ENCODE measurements at regions not wholly inside any gene's neighbourhood (a gene's known extent, or its start where the extent isn't known, plus 50 kb on each side); places are given as distances from the start of the nearest gene placed in this dataset.

GRCh38 chr6:139523986-139524385, 149.5 kb upstream of the CITED2 start:
- H3K9me2 ChIP-seq (ENCODE audit: low read depth, low read length), result no peaks in the 10 kb centered on the region
- no peaks in the 10 kb centered on the region for H3K36me3 ChIP-seq (ENCODE audit: insufficient read depth, low read length)
- H3K4me1 ChIP-seq (ENCODE audit: insufficient read depth, low read length, severe bottlenecking), result no peaks in the 10 kb centered on the region
- H3K27me3 ChIP-seq (ENCODE audit: insufficient read depth, low read length), result no peaks in the 10 kb centered on the region
- no peak overlapping the region for H3K9ac ChIP-seq (ENCODE audit: low read length)
- H2AFZ ChIP-seq (ENCODE audit: low read length), result no peak overlapping the region
- no peak overlapping the region for H3K4me2 ChIP-seq (ENCODE audit: low read length)
- TF ChIP-seq CTCF (IDR thresholded peaks at IDR 0.05; ENCODE audit: low read length) (no peak), EZH2 (IDR thresholded peaks at IDR 0.05; ENCODE audit: borderline replicate concordance, low read length) (no peak)
- H3K9me3 ChIP-seq (ENCODE audit: low read length), result no peaks in the 10 kb centered on the region
- H3K4me3 ChIP-seq (ENCODE audit: low read depth, low read length, poor library complexity, severe bottlenecking), result no peak overlapping the region
- H4K20me1 ChIP-seq (ENCODE audit: insufficient read depth, low read length), result no peaks in the 10 kb centered on the region
- no peaks in the 10 kb centered on the region for H3F3A ChIP-seq (ENCODE audit: insufficient read depth, low read length)
- H3K79me2 ChIP-seq (ENCODE audit: insufficient read depth, low read length), result no peaks in the 10 kb centered on the region
- no peak overlapping the region for H3K27ac ChIP-seq (ENCODE audit: low read depth, low read length, poor library complexity, severe bottlenecking)

- Histone ChIP-seq H3K9me2 (ENCODE audit: low read depth, low read length) (no peaks in the 10 kb centered on the region), H3K4me3 (ENCODE audit: low read depth, low read length, poor library complexity, severe bottlenecking) (no peak overlapping the region)
Measured at GRCh38 chr6:139522511-139523220, 148.2 kb upstream of the CITED2 start.

GRCh38 chr6:139521338-139521737, 146.9 kb upstream of the CITED2 start:
- Histone ChIP-seq H3K27ac (ENCODE audit: low read depth, low read length, poor library complexity, severe bottlenecking) (no peak overlapping the region), H3K9me3 (ENCODE audit: low read length) (no peaks in the 10 kb centered on the region), H4K20me1 (ENCODE audit: insufficient read depth, low read length) (no peaks in the 10 kb centered on the region), H3K27me3 (ENCODE audit: insufficient read depth, low read length) (no peaks in the 10 kb centered on the region), H2AFZ (ENCODE audit: low read length) (no peak overlapping the region), H3K4me1 (ENCODE audit: insufficient read depth, low read length, severe bottlenecking) (no peaks in the 10 kb centered on the region), H3F3A (ENCODE audit: insufficient read depth, low read length) (no peaks in the 10 kb centered on the region), H3K4me3 (ENCODE audit: low read depth, low read length, poor library complexity, severe bottlenecking) (no peak overlapping the region), H3K9me2 (ENCODE audit: low read depth, low read length) (no peaks in the 10 kb centered on the region), H3K79me2 (ENCODE audit: insufficient read depth, low read length) (no peaks in the 10 kb centered on the region), H3K9ac (ENCODE audit: low read length) (no peak overlapping the region), H3K4me2 (ENCODE audit: low read length) (no peak overlapping the region), H3K36me3 (ENCODE audit: insufficient read depth, low read length) (no peaks in the 10 kb centered on the region)
- TF ChIP-seq EZH2 (IDR thresholded peaks at IDR 0.05; ENCODE audit: borderline replicate concordance, low read length) (no peak), CTCF (IDR thresholded peaks at IDR 0.05; ENCODE audit: low read length) (no peak)

More at GRCh38 chr6:139522511-139523220, 148.2 kb upstream of the CITED2 start:
- H3K9ac ChIP-seq (ENCODE audit: low read length), result no peak overlapping the region
- H3K27ac ChIP-seq (ENCODE audit: low read depth, low read length, poor library complexity, severe bottlenecking), result no peak overlapping the region
- TF ChIP-seq EZH2 (IDR thresholded peaks at IDR 0.05; ENCODE audit: borderline replicate concordance, low read length) (no peak), CTCF (IDR thresholded peaks at IDR 0.05; ENCODE audit: low read length) (no peak)
- no peaks in the 10 kb centered on the region for H3K79me2 ChIP-seq (ENCODE audit: insufficient read depth, low read length)
- no peak overlapping the region for H2AFZ ChIP-seq (ENCODE audit: low read length)
- H3K27me3 ChIP-seq (ENCODE audit: insufficient read depth, low read length), result no peaks in the 10 kb centered on the region
- no peaks in the 10 kb centered on the region for H3K9me3 ChIP-seq (ENCODE audit: low read length)
- no peaks in the 10 kb centered on the region for H3K36me3 ChIP-seq (ENCODE audit: insufficient read depth, low read length)
- no peaks in the 10 kb centered on the region for H3F3A ChIP-seq (ENCODE audit: insufficient read depth, low read length)
- H3K4me2 ChIP-seq (ENCODE audit: low read length), result no peak overlapping the region
- no peaks in the 10 kb centered on the region for H3K4me1 ChIP-seq (ENCODE audit: insufficient read depth, low read length, severe bottlenecking)
- H4K20me1 ChIP-seq (ENCODE audit: insufficient read depth, low read length), result no peaks in the 10 kb centered on the region
